HEK293T (cell line): ENCODE measurements at regions not wholly inside any gene's neighbourhood (a gene's known extent, or its start where the extent isn't known, plus 50 kb on each side); places are given as distances from the start of the nearest gene placed in this dataset.

Experiments
- ARNT ChIP-seq: fragments of 450-650 bp; IDR thresholded peaks from 2 replicates; pipeline ENCODE4 v1.6.1; 2017; ENCODE audit warnings: mild to moderate bottlenecking
- BHLHE40 ChIP-seq: fragments of 450-650 bp; IDR thresholded peaks from 2 replicates; pipeline ENCODE4 v1.6.1; 2016; ENCODE audit warnings: mild to moderate bottlenecking, moderate library complexity, borderline replicate concordance
- FOXK2 ChIP-seq: fragments of 450-650 bp; IDR thresholded peaks from 2 replicates; pipeline ENCODE4 v1.6.1; 2016; ENCODE audit warnings: mild to moderate bottlenecking
- FOXM1 ChIP-seq: fragments of 450-650 bp; IDR thresholded peaks from 2 replicates; pipeline ENCODE4 v1.6.1; 2017; ENCODE audit warnings: mild to moderate bottlenecking, borderline replicate concordance
- HDGF ChIP-seq: fragments of 450-650 bp; IDR thresholded peaks from 2 replicates; pipeline ENCODE4 v1.6.1; 2017; ENCODE audit warnings: antibody characterized with exemption, borderline replicate concordance
- SP1 ChIP-seq: fragments of 450-650 bp; IDR thresholded peaks from 2 replicates; pipeline ENCODE4 v1.6.1; 2017
- SUZ12 ChIP-seq: fragments of 450-650 bp; IDR thresholded peaks from 2 replicates; pipeline ENCODE4 v1.6.1; 2016; ENCODE audit warnings: mild to moderate bottlenecking
- TARDBP ChIP-seq: fragments of 450-650 bp; IDR thresholded peaks from 2 replicates; pipeline ENCODE4 v1.6.1; 2016
- ZNF384 ChIP-seq: fragments of 450-650 bp; IDR thresholded peaks from 2 replicates; pipeline ENCODE4 v1.6.1; 2016
- TF ChIP-seq, protein P1 (sequence below): fragments of 450-650 bp; IDR thresholded peaks from 2 replicates; pipeline ENCODE4 v1.6.1; 2016

DNA sequence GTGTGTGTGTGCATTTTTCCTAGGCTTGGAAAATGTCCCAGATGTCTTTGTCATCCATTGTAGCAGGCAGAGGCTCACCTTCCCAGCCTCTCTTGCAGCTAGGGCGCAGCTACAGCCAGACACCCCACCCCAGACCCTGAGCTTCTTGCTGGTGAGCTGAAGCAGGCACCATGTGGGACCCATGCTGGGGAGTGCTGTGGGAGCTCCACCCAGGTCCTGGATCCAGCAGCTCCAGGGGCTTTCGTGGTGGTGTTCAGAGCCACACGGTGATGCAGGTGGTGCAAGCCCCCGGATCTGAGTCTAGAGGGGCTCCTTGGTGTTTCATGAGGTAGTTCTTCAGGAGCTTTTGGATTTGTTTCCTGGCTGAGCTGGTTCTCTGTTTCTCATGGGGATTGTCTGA is 56.0 kb upstream of the ZFP64 start:
- TF ChIP-seq SUZ12 (no peak), FOXK2 (no peak), TARDBP (no peak), BHLHE40 (no peak), HDGF (no peak), ARNT (no peak), ZNF384 (no peak), SP1 (no peak), FOXM1 (no peak)
- TF ChIP-seq, protein P1, sequence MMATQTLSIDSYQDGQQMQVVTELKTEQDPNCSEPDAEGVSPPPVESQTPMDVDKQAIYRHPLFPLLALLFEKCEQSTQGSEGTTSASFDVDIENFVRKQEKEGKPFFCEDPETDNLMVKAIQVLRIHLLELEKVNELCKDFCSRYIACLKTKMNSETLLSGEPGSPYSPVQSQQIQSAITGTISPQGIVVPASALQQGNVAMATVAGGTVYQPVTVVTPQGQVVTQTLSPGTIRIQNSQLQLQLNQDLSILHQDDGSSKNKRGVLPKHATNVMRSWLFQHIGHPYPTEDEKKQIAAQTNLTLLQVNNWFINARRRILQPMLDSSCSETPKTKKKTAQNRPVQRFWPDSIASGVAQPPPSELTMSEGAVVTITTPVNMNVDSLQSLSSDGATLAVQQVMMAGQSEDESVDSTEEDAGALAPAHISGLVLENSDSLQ = no peak
